GM19395 (cell line): ENCODE measurements at regions not wholly inside any gene's neighbourhood (a gene's known extent, or its start where the extent isn't known, plus 50 kb on each side); places are given as distances from the start of the nearest gene placed in this dataset.

Source experiments
- ATAC-seq: cut with Tn5 transposase; IDR thresholded peaks from one replicate; pipeline ENCODE4 v1.9.1; 2021; ENCODE audit warnings: mild to moderate bottlenecking, moderate library complexity; ENCODE audit not compliant: unreplicated experiment

GRCh38 chr9:87275047-87275725 is 222.5 kb upstream of the DAPK1 start:
- no peak for ATAC-seq

DNA sequence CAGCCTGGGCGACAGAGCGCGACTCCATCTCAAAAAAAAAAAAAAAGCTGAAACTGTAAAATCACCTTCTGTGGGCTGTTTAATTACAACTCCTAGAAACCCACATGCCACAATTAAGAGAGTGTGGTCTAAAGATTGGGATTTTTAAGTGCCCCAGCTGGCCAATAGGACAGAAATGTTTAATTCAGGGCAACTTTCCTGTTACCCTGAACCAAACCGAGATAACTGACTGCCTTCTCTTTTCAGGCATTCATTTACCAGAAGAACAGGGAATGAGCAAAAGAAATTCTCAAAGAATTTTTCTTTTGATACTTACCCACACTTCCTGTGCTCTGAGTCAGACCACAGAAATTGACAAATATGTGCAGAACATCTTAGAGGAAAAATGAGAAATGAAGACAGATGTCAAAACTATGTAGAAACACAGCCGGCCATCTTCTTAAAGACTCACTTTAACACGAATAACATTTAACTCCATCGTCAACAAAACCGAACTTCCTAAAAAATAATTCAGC is 221.3 kb upstream of the DAPK1 start:
- no peak for ATAC-seq

DNA sequence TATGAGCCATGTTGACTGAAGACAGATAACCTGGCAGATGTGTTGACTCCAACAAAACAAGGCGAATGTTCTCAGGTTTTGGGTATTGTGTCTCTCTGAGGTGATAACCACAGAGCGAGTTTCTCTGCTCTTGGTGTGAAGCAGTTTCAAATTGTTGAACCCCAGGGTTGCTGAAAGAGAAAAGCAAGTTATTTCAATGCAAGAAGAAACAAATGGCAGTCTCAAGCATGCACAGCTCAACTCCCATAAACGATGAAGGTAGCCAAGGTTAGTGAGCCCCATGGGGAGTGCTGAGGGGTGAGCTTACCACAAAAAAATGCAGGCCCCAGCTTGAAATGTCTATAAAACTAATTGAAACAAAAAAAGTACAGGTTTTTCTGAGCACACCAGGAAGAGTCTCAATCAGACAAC is 220.8 kb upstream of the DAPK1 start:
- ATAC-seq = no peak

DNA sequence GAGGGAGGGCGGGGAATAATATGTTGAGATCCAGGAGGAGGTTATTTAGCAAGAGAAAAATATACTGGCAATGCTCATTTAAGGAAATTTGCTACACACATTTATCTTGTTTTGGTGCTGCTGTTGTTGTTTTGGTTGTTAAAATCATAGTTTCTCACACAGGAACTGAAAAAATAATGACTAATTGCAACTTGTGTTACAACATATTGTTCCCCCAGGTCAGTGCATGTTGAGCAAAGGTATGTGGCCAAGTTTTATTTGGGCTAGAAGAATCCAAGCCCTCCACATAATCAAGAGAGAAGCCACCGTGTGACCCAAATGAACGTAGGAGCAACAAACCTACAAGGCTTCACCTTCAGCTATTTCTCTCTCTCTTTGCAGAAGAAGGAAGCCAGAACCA is 220.3 kb upstream of the DAPK1 start:
- no peak for ATAC-seq

- ATAC-seq = no peak
These were observed 218.5 kb upstream of the DAPK1 start for GRCh38 chr9:87278971-87279733.

- no peak for ATAC-seq
These were observed 217.2 kb upstream of the DAPK1 start for GRCh38 chr9:87280421-87280820.

- no peak for ATAC-seq
These were observed 215.1 kb upstream of the DAPK1 start for GRCh38 chr9:87282538-87282937.

GRCh38 chr9:87283585-87283984 is 214.1 kb upstream of the DAPK1 start:
- ATAC-seq = no peak

DNA sequence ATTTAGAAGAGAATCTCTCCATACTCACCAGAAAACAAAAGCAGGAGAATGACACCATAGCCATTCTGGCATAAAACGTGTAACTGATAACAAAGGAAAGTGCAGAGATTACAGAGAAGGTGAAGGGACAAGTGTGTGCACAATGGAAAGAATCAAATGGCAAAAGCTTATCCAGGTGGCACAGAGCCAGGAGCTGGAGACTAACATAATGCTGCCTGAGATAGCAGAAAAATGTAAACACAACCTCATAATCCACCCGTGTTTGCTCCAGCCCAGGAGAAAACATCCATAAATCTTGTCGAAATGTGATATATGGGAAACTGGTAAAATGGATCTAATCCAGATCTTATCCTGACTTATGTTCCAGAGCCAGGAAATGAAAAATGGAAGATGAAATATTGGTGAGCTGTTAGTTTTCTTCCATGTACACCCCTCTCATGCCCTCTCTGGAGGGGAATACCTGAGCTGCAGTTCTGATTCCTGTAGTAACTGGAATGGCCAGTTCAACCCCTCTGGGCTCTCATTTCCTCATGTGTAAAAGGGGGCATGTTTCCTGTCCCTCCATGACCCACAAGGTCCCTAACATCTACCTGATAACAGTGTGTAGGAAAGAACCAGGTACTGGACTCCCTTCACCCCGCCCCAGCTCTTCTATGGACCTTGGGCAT is 212.3 kb upstream of the DAPK1 start:
- no peak for ATAC-seq

- ATAC-seq = no peak
These were observed 211.2 kb upstream of the DAPK1 start for GRCh38 chr9:87286506-87286905.

GRCh38 chr9:87290241-87291052 is 207.2 kb upstream of the DAPK1 start:
- ATAC-seq = no peak

DNA sequence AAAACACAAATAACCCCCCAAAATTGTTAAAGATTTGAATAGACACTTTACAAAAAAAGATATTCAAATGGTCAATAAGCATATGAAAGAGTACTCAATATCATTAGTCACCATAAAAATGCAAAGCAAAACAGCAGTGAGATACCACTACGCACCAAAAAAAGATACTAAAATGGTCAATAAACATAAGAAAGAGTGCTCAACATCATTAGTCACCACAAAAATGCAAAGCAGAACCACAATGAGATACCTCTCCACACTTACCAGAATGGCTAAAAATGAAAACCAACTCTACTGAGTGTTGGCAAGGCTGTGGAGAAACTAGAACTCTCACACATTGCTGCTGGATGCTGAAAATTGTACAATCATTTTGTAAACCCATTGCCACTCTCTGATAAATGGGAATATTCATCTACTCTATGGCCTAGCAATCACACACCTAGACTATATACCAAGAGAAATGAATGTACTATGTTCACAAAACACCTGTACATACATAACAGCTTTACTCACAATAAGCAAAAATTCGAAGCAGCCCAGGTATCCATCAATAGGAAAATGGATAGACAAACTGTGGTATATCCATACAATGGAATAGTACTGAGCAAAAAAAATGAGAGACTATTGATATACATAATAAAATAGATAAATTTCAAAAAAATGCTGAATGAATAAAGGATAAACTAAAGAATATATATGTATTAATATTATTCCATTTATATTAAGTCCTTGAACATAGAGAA is 205.0 kb upstream of the DAPK1 start:
- ATAC-seq = no peak

DNA sequence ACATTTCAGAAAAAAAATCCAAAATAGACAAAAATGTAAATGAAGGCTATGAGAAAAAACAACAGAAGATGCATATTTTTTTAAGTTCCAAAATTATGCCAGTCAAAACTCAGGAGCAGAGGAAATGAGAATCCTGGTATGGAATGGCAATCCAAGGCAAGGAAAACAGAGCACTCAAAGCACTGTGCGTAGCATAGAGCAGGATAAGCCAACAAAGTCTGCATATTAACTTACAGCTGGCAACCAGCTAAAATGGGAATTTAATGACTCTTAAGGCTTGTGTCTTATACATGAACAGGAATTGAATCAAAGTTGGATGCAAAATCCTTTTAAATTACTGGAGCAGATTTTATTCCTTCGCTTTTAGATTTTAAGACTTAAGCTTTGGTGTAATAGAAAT is 203.5 kb upstream of the DAPK1 start:
- ATAC-seq = no peak

DNA sequence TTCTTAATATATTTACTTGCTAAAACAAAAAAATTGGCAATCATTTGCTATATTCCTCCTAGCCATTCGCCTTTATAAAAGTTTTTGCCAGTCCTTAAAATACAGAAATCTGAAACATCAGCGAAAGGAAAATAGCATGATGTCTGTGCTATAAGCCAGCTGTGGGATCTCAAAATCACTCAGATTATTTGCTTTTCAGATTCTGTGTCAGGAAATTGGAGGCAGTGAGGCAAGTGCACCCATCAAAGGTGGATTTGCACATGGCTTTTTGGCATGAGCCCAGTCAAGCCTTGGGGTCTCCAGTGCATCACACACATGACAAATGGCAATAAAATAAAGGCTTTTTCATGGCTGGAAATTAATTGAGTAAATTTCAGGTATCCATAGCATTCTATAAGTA is 196.8 kb upstream of the DAPK1 start:
- no peak for ATAC-seq

DNA sequence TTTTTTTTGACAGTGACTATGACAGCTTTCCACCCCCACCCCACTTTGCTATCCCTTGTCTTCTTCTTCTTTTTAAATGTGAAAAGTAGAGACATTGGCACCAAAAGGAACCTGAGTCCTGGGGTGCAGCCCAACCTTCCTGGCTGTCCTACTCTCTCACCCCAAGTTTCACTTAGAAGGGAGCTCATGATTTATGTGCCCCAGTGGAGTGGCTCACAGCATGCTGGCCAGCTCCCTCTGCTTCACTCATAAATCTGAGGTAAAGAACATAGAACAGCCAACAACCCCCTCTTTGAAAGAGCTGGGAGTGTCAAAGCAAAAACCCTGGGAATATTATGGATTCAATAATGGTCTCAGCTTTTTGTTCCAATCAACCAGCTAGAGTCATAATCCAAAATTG is 196.3 kb upstream of the DAPK1 start:
- no peak for ATAC-seq

GRCh38 chr9:87305151-87305550 is 192.5 kb upstream of the DAPK1 start:
- ATAC-seq = no peak

DNA sequence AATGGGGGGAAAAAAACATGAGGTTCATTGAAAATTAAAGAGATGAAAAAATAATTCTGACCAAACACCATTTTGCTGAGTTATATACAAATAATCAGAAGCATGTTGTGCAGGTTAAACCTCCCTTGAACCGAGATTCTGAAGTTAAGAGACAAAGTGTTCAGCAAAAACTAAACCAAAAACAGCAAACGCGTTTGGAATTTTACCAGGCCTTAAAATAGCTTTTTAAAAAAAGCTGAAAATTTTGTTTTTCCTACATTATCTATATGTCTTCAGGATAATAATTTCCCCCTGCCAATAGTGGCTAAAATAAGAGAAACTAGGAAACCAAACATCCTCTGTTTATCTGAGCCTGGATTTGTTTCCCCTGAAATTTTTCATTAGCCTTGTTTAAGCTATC is 191.7 kb upstream of the DAPK1 start:
- ATAC-seq = no peak

DNA sequence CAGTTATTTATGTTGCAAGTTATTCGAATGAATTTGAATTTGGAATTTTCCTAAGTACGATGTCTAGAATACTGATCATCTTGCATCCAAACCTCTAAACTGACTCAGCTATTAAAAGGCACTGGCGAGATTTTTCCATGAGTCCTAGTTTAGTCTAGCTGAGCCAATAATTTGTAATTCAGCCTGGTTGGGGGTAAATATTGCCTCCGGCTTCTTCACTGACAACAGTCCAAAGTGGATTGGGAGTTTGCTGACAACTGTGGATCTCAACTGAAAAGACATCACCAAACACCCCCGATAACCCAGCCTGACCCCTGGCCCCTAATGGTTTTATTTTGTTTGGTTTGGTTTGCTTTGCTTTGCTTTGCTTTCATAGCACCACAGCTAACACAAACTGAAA is 189.8 kb upstream of the DAPK1 start:
- no peak for ATAC-seq

DNA sequence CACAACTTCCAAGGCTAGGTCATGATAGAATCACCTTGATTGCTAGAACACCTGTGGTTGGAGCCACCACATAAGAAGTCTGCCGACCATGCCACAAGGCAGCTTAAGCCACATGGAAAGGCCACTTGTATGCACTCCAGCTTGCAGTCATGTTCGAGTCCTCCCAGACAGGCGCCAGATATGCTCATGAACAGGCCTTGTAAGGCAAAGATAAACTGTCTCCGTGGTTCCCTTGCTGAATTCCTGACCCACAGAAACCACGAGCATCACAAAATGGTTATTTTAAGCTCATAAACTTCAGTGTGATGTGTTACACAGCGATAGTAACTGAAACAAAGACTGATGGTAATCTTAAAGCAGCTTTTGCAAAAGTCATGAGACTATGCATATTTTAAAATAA is 188.4 kb upstream of the DAPK1 start:
- ATAC-seq = no peak

- no peak for ATAC-seq
These were observed 186.7 kb upstream of the DAPK1 start for GRCh38 chr9:87310827-87311523.
